ENCODE measurements at regions not wholly inside any gene's neighbourhood (a gene's known extent, or its start where the extent isn't known, plus 50 kb on each side); places are given as distances from the start of the nearest gene placed in this dataset.

- H3K4me3 Mint-ChIP-seq (ENCODE audit: low read depth, unreplicated experiment) = no peak overlapping the region
- TF ChIP-seq CTCF (IDR thresholded peaks at IDR 0.05; ENCODE audit: unreplicated experiment) = no peak
- H3K27me3 Mint-ChIP-seq (ENCODE audit: unreplicated experiment) = peaks cover 84% of the 10 kb centered on the region
- CTCF ChIA-PET = no interaction called here
- no peaks in the 10 kb centered on the region for H3K9me3 Mint-ChIP-seq (ENCODE audit: low read depth, unreplicated experiment)
- no peak overlapping the region for H3K27ac Mint-ChIP-seq (ENCODE audit: unreplicated experiment)
- DNase-seq = no peak
- intact Hi-C loops (cut with micrococcal nuclease; ENCODE audit: unreplicated experiment) = no loop called here
- BruUV-seq (replicated peaks) = no TSS peak
- H3K4me1 Mint-ChIP-seq (ENCODE audit: low read depth, unreplicated experiment) = peaks cover 14% of the 10 kb centered on the region
- H3K36me3 Mint-ChIP-seq (ENCODE audit: insufficient read depth, unreplicated experiment) = peaks cover 13% of the 10 kb centered on the region
Measured at GRCh38 chr16:87548046-87548445, 54.3 kb upstream of the JPH3 start.

- CTCF ChIA-PET = no interaction called here
- TF ChIP-seq CTCF (IDR thresholded peaks at IDR 0.05; ENCODE audit: unreplicated experiment) = no peak
- no peak overlapping the region for H3K4me3 Mint-ChIP-seq (ENCODE audit: low read depth, unreplicated experiment)
- peaks cover 100% of the 10 kb centered on the region for H3K27me3 Mint-ChIP-seq (ENCODE audit: unreplicated experiment)
- no peaks in the 10 kb centered on the region for H3K4me1 Mint-ChIP-seq (ENCODE audit: low read depth, unreplicated experiment)
- no peak overlapping the region for H3K27ac Mint-ChIP-seq (ENCODE audit: unreplicated experiment)
- intact Hi-C loops (cut with micrococcal nuclease; ENCODE audit: unreplicated experiment) = no loop called here
- no peaks in the 10 kb centered on the region for H3K36me3 Mint-ChIP-seq (ENCODE audit: insufficient read depth, unreplicated experiment)
- DNase-seq = no peak
- BruUV-seq (replicated peaks) = no TSS peak
- H3K9me3 Mint-ChIP-seq (ENCODE audit: low read depth, unreplicated experiment) = no peaks in the 10 kb centered on the region
Measured at GRCh38 chr16:87543436-87544191, 50.8 kb upstream of the ZCCHC14 start.

GRCh38 chr16:87542531-87543102 lies 49.8 kb upstream of the ZCCHC14 start:
- CTCF ChIA-PET = no interaction called here
- BruUV-seq (replicated peaks) = no TSS peak
- H3K4me1 Mint-ChIP-seq (ENCODE audit: low read depth, unreplicated experiment) = no peaks in the 10 kb centered on the region
- H3K27me3 Mint-ChIP-seq (ENCODE audit: unreplicated experiment) = peaks cover 100% of the 10 kb centered on the region
- H3K4me3 Mint-ChIP-seq (ENCODE audit: low read depth, unreplicated experiment) = no peak overlapping the region
- H3K27ac Mint-ChIP-seq (ENCODE audit: unreplicated experiment) = no peak overlapping the region
- TF ChIP-seq CTCF (IDR thresholded peaks at IDR 0.05; ENCODE audit: unreplicated experiment) = no peak
- H3K36me3 Mint-ChIP-seq (ENCODE audit: insufficient read depth, unreplicated experiment) = no peaks in the 10 kb centered on the region
- DNase-seq = no peak
- intact Hi-C loops (cut with micrococcal nuclease; ENCODE audit: unreplicated experiment) = no loop called here
- no peaks in the 10 kb centered on the region for H3K9me3 Mint-ChIP-seq (ENCODE audit: low read depth, unreplicated experiment)
